Fibroblast of upper back skin (primary cell): ENCODE measurements at regions not wholly inside any gene's neighbourhood (a gene's known extent, or its start where the extent isn't known, plus 50 kb on each side); places are given as distances from the start of the nearest gene placed in this dataset.

Experiments used
- DNase-seq: peaks from one replicate; pipeline ENCODE4 v3.0.0-alpha.2; 2013

GRCh38 chr4:22217480-22217879 is 268.9 kb upstream of the KCNIP4 start:
- no peak for DNase-seq

GRCh38 chr4:22216278-22216677 is 267.7 kb upstream of the KCNIP4 start:
- no peak for DNase-seq

DNA sequence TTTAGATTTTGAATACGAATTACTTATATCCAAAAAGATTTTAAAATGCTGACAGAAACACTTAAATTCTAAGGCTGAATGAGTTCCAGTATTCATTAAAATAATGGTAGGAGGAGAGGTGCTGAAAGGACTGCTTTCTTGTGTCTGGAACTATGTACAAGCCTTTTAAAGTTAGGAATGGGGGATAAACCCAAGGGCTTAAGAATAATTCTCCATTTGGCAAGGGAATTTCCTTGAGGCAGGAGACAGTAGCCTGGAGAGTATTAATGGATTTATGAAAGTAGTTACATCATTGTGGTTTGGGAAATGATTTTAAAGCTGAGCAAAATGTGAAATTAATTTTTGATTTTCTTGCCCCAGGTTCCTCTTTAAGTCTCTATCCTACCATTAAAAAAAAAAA is 266.5 kb upstream of the KCNIP4 start:
- peak; percentile 70 for DNase-seq

GRCh38 chr4:22203711-22204011 is 255.1 kb upstream of the KCNIP4 start:
- no peak for DNase-seq

- DNase-seq = peak; percentile 87
These were observed 254.6 kb upstream of the KCNIP4 start for GRCh38 chr4:22202975-22203710.

DNA sequence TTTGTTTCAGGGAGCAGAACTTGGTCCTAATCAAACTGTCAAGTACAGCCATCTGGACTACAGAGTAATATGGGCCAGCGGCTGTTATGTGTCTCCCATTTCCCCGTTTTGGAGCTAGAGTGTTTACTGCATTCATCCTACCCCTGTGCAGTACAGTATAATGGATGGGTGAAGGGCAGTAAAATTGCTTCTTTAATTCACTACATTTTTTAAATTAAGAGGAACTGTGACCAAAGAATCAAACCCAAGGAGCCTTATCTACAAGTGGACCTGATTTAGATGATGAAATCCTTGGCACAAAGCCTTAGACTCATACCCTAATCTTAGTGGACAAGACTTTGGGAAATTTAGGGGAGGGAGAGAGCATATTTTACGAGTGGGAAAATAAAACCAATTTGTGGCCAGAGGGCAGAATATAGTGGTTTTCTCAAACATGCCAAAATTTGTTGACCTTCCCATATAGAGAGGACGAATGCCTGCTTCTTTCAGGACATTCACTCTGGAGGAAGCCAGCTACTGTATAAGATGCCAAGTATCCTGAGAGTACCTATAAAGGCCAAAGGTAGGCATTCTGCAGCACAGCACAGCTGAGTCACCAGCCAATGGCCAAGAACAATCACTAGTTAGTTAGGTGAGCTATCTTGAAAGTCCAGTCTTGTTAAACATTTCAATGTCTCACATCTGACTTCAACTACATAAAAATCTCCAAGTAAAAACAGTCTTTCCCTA is 253.8 kb upstream of the KCNIP4 start:
- DNase-seq = peak; percentile 64

GRCh38 chr4:22201256-22201655 is 252.7 kb upstream of the KCNIP4 start:
- peak; percentile 76 for DNase-seq

GRCh38 chr4:22196551-22196950 is 248.0 kb upstream of the KCNIP4 start:
- peak; percentile 56 for DNase-seq

GRCh38 chr4:22192084-22192511 is 243.5 kb upstream of the KCNIP4 start:
- peak; percentile 45 for DNase-seq

GRCh38 chr4:22191565-22191964 is 243.0 kb upstream of the KCNIP4 start:
- no peak for DNase-seq

- peak; percentile 97 for DNase-seq
These were observed 242.3 kb upstream of the KCNIP4 start for GRCh38 chr4:22190855-22191254.

- peak; percentile 16 for DNase-seq
These were observed 238.7 kb upstream of the KCNIP4 start for GRCh38 chr4:22187203-22187820.

DNA sequence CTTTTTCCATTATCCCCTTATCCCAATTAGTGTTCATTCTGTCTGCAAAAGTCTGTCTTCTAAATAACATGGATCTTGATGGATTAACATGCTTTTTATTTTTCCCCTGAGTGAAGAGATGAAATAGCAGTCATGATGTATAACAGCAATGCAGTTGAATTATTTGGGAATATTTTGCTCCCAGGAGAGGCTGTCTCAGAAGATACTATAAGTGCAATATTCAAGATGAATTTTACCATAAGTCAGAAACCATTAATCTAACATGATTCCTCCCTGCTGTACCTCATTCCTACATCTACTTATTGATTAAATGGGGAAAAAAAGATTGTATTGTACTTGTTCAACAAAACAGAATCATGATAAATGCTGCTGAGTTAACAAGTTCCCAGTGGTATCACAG is 233.2 kb upstream of the KCNIP4 start:
- peak; percentile 13 for DNase-seq

- DNase-seq = peak; percentile 96
These were observed 230.7 kb upstream of the KCNIP4 start for GRCh38 chr4:22179124-22179874.

DNA sequence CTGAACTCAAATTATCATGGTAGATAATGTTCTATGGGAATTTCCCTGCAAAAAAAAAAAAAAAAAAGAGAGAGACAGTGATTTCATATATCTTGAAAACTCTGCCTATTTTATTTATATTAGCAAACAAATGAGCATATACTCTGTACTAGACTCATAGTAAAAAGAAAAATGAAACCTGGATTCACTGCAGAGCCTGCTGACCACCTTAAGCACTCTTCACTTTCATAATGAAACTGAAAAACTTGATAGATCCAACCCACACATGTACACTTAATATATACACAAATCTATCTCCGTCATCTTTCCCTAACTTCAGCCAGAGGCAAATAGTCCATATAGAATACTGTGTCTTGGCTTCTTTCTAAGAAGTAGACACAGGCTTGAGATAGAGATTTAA is 226.1 kb upstream of the KCNIP4 start:
- no peak for DNase-seq

GRCh38 chr4:22170353-22170752 is 221.8 kb upstream of the KCNIP4 start:
- DNase-seq = peak; percentile 59

GRCh38 chr4:22167201-22167600 is 218.6 kb upstream of the KCNIP4 start:
- DNase-seq = peak; percentile 21

- no peak for DNase-seq
These were observed 213.9 kb upstream of the KCNIP4 start for GRCh38 chr4:22162454-22162853.

- DNase-seq = no peak
These were observed 182.2 kb upstream of the KCNIP4 start for GRCh38 chr4:22130741-22131140.

GRCh38 chr4:22129454-22130029 is 181.0 kb upstream of the KCNIP4 start:
- DNase-seq = peak; percentile 34

GRCh38 chr4:22122062-22122461 is 173.5 kb upstream of the KCNIP4 start:
- DNase-seq = no peak

DNA sequence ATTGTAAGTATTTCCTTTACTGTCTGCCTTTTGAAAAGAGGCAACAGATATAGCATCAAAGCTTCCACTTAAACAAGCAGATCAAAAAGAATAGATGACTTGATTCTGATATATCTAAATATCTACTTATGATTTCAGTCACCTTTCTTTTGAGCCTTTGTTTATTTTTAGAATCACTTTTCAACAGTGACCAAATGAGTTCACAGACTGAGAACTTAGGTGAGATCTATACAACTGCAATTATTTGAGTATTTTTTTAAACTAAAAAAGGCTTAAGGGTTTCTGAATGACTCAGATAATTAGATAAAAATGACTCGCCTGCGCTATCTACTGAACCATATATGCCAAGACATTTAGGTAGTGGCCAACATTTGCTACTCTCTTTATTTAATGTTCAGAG is 166.7 kb upstream of the KCNIP4 start:
- DNase-seq = no peak

- no peak for DNase-seq
These were observed 155.2 kb upstream of the KCNIP4 start for GRCh38 chr4:22103768-22104167.
